GM21423 (cell line): ENCODE measurements at regions not wholly inside any gene's neighbourhood (a gene's known extent, or its start where the extent isn't known, plus 50 kb on each side); places are given as distances from the start of the nearest gene placed in this dataset.
A peak's percentile ranks its signal among the peaks of the same experiment; 100 is the strongest.

ENCODE experiments used
- ATAC-seq: cut with Tn5 transposase; IDR thresholded peaks from one replicate; pipeline ENCODE4 v1.9.1; 2021; ENCODE audit warnings: mild to moderate bottlenecking, moderate library complexity; ENCODE audit not compliant: unreplicated experiment

DNA sequence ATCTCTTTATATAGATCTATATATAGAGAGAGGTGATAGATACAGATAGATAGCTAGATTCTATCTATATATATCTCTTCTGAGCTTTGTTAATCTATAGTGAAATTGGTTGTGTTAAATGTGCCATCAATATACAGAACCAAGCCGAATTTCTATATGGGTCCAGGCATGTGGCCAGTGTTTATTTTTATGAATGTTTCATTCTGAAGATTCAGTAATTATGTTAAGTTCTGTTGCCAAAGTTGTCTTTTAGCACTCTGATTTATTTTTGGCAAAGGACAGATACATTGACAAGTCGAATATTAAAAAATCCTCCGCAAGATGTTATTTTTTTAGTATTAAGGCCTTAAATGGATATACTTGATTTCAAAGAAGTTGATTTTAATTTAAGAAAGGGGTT, 190.4 kb upstream of the HTR2A start:
- no peak for ATAC-seq

DNA sequence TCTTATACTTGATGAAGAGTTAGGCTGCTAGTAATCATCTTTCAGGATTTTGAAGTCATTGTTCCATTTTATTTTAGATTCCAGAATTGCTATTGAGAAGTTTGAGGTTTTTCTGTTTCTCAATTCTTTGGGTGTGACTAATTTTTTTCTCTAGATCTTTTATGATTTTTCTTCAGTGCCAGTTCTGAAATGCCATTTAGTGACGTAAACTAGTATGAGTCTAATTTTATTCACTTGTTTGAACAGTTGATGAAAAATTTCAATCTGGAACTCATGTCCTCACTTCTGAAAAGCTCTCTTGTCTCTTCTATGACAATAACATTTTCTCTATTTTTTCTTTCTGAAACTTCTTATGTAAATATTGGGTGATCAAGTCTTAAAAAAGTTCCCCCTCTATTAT, 188.5 kb upstream of the HTR2A start:
- no peak for ATAC-seq

DNA sequence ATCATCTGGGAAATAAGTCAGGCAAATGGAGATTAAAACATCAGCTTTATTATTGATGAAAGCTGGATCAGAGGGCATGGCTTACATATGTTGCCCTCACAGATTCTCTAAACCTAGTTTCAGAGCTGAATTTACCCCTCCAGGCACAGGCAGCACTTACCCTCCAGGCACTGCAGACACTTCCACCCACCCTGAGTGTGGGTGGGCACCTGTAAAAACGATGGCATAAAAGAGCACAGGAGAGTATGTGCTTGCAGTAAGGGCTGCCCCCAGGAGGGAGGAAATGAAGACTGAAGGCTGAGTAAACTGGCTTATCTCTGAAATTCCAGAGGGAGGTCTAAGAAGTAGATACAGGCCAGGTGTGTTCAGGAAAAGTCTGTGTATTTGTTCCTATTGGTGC, 185.0 kb upstream of the HTR2A start:
- no peak for ATAC-seq

DNA sequence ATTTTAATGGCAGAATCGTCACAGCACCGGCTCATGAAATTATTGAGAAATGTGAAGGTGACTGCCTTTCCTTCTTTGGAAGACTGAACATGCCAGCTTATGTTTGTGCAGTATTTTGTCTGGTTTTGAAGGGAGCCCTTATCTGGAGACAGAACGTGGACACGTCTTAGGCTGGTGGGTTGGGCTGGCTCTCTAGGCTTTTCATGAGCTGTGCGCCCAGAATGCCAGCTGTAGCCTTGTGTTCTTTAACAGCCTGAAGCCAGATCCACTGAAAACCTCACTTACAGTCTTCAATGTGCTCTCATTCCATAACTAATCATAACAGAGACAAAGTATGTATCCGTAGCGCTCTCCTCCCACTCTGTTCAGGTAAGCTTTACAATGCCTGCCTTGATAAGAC, 184.4 kb upstream of the HTR2A start:
- no peak for ATAC-seq

DNA sequence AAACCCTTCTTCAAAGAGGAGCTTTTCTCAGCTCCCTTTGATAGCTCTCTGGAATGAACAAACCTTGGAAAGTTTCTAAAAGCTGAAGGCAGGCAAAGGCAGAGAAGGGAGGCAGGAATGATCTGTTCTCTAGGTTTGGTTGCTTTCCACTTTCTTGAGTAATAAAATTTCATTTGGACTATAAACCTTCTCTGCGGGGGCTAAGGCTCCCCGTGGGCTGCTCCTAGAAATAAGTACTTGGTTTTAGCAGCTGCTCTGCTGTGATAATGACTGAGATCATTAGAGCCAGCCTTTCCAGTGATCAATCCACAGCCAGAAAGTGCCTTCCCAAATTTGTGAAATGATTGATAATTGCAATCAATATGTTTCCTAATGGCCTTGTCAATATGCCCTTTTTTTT, 183.8 kb upstream of the HTR2A start:
- ATAC-seq: no peak

DNA sequence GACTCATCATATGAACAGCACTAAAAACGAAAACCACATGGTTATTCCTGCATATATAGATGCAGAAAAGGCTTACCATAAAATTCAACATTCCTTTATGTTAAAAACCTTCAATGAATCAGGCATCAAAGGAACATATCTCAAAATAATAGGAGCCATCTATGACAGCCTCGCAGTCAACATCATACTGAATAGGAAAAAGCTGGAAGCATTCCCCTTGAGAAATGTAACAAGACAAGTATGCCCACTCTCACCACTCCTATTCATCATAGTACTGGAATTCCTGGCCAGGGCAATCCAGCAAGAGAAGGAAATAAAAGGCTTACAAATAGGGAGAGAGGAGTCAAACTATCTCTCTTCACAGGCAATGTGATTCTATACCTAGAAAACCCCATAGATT, 179.6 kb upstream of the HTR2A start:
- no peak for ATAC-seq

DNA sequence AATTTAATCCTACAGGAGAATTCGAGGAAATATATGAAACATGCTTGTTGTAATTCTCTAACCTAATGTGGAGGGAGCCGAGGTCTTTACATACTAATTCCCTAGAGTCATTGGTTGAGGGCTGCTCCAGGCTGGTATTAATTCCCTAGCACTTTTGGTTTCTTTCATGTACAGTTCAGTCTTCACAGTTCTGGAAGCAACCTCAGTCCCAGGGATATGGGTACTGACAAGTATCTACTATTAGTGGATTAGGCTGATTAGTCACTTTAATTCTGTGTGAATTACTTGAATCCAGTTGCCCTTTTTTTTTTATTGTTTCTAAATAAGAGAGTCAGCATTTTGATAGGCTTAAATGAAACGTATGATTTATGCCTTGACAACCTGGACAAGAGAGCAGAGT, 172.3 kb upstream of the HTR2A start:
- ATAC-seq: no peak

DNA sequence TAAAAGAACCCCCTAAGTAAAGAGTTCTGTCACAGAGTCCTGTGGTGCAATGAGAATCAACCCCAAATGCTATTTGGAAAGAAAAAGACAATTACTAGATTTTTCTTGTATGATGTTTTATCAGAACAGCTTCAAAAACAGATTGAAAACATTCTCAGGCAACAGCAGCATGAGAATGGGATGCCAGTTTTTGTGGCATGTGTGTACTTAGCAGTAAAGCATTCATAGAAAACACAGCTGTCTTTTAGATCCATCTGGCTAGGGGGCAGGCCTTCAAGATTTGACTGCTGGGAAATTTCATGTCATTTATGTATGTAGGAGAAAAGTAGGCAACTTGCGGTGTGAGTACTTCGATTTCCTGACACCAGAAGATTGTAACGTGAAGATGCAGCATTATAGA, 170.5 kb upstream of the HTR2A start:
- no peak for ATAC-seq

DNA sequence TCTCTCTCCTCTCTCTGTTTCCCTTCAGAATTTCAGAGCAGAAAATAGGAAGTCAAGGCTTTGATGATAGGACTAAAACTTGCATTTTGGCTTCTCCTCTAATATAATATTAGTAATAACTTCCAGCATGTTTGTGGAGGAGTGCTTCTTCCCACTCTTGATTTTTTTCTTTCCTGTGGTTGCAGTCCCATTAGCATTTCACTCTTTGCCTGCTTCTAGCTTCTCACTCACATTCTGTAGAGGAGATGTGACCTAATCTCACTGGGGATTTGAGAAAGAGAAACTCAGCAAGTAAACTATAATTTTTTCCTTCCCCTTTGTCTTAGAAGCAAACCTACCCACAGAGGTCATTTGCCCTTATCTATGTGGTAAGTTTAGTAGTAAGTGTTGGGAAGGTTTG, 169.4 kb upstream of the HTR2A start:
- ATAC-seq: no peak

DNA sequence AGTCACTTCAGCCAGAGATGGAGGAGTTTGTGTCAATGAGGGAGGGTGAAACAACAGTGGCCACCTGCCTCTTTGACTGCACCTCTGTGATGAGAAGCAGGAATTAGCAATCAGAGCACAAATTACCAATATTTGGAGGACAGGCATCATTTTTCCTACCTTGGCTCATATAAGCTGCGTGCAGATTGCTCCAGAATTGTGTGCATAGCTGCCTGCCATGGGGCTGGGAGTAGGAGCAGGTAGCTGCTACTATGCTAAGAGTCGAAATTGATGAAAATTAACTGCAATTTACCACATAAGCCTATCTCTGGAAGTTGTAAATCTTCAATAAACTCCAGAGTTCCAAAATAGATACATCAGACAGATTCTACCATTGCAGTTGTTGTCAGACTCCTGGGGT, 167.5 kb upstream of the HTR2A start:
- ATAC-seq: no peak

DNA sequence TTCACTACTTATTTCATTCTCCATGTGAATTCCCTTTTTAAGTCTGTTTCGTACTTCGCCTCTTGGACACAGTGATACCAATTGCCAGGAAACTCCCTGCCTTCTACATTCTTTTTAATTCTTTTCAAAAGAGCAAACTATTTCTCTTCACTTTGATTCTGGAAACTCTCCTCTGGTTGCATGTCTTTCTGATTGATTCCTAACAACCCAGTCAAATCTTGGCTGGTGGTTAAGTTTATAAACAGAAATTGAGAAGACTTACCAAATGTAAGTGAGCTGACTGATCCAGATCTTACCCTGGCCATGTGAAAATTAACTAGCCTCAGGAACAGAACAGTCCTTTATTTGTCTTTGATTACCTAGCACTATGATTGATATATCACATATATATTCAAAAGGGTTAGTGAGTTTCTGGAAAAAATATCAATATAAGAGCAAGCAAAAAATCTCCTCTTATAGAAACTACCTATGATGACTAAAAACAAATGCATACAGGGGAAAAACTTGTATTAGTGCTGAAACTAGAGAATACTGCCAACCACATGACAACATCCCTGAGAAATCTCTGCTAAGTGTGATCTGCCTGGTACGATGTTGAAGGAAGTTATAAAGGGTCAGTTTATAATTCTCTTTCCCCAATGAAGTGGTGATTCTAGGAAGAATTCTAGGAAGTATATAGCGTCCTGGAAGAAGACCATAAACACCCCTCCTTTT, 152.6 kb upstream of the HTR2A start:
- ATAC-seq: no peak

DNA sequence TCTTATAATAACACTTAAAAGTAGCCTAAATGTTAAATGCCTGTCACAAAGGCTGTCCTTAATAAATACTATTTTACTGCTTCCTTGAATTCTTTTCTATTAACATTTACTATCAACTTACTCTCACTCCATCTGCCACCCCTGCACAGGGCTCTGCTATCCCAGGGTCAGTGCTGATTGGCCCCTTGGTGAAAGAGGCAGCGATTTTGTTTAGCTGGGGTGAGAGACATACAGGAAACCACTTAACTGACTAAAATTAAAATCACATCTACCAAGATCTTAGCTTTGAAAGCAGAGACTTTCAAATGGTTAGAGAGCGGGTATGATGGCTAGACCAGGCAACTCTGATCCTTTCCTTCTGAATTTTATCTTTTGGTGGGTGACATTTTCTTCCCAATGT, 149.9 kb upstream of the HTR2A start:
- ATAC-seq: no peak

DNA sequence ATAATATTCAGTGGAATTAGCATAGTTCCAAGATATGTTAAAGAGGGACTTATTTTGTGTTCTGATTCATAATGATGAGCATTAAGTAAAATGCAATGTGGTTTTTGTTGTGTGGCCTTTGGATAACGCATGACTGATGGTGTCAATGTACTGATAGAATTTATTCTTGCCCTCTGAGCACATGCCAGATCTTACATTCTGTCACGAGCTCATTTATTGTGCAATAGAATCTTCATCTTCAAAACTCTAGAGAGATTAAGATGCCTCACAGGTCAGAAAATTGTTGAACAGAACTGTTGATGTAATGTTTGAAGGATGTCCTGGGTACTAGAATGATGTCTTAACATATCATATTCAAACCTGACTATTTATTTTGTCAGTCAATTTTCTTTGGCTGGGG, 148.0 kb upstream of the HTR2A start:
- no peak for ATAC-seq

DNA sequence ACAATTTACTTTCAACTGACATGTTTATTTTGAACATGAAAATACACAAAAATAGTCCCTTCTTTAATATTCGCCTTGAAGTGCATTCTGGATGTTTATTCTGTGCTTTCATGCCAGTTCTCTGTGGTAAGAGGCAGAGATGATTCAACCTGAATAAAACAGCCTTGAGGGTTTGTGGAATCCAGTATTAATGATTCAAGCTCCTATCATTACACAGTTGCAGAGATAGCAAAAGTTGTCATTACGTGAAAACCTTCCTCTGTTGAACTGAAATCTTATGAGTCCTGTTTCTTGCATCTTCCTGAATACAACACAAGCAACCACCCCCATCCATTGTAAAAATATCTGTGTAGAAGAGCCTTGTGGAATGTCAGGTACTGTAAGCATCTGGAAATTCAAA, 142.3 kb upstream of the HTR2A start:
- no peak for ATAC-seq

DNA sequence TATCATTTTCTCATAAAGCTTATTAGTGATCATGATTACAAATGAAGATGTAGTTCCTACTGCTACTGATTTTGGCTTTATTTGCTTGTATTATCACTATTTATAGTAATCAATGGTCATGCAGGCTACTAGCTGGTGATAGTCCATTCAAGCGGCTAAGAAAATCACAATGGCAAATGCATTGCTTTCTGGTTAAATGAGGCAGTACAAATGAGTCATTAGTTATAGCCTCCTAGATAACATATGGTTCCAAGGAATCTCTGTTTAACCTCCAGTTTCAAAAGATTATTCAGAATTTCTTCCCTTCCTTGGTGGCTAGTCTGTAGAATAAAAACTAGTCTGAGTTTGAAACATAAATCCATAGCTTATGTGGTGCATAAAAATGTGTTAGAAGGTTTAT, 141.3 kb upstream of the HTR2A start:
- ATAC-seq: no peak

DNA sequence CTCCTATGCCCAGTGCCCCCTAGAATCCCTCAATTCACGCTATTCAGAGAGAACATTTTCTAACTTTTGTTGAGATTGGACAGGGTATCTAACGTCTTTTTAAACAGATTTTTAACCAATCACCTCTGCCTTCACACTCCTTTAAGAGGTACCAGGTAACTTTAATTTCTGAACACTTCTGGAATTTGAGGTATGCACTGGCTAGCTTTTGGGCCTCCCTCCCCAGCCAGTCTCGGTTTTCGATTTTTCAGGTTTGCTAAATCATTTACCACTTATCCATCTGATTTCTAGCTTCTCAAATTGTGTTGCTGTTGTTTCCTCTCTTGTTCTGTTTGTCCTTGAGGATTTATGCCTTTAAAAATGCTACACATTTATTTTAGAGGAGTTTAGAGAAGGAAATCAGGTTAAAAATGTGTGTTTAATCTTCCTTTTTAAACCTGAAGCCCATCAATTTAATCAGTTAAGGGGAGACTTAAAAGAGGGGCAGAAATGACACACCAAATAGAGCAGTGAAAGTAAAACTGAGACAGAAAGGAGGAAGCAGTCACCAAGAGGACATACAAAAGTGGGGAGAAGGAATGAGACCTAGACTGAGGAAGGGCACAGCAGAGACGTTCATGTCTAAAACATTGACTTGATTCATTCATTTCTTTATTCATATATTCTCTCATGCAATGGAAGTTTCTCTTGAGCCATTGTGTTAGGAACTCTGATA, 139.6 kb upstream of the HTR2A start:
- peak; percentile 98 for ATAC-seq

DNA sequence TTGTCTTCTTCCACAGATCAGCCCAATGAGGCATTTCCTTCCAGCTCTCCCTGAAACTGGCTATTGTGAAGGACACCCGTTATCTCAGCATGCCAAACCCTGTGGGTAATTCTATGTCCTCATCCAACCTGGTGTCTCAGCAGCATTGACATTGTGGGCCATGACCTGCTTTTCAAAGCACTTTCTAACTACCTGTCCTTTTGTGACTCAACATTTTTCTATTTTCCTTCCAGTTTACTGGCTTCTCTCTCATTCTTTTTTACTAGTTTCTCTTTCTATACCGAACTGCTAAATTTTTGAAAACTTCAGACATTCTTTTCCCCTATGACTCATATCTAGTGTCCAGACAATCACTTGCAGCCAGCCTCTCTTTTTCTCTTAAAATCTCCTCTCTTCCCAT, 136.4 kb upstream of the HTR2A start:
- ATAC-seq: no peak

DNA sequence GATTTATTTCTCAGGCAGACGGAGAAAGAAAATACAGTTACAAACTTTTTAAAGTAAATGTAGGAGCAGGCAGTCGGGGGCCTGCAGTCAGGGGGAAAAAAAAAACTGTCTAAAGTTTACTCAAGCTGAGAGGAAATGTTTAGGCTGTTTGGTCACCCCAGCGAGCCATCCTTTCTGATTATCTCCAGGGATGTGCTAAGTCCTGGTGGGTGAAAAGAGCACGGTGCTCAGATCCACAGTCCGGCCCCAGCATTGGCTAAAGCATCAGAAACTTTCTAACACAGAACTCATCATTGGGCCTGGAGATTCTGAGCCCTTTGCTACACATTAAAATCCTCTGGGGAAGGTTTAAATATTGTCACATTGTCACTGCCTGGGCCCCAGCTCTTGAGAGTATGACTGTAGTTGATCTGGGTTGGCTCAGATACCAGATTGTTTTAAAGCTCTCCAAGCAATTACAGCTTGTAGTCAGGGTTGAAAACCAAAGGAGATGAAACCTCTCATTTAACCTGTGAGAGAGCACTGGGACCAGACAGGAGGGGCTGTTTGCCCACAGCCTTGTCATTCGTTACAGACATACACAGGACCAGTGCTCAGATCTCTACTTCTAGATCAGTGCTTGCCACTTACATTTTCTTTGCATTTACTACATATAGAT, 131.1 kb upstream of the HTR2A start:
- no peak for ATAC-seq

DNA sequence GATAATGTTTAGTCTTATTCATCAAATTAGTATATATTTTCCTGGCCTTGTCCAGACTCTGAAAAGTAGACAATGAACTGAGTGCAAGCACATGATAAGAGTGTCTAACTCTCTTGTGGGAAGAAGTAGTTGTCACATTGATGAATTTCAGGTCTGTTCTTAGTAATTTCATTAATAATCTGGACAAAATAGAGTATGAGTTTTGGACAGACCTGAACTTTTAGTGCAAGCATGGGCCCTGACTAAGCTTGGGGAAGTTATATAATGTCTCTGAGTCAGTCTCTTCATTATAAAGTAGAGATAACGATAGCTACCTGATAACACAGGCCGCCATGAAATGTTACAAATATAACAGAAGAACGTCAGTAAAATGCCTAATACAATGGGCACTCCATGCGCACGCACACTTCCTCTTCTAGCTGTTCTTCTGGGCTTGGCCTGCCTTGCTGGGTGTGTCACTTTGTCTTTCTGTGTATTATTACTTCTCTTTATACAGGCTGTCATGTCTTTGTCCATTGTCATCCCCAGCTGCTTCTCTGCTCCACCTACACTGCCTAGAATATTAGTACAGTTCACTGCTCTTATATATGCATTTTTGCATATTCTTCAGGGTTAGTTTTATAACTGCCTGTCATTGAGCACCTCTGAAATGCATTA, 129.1 kb upstream of the HTR2A start:
- ATAC-seq: no peak

DNA sequence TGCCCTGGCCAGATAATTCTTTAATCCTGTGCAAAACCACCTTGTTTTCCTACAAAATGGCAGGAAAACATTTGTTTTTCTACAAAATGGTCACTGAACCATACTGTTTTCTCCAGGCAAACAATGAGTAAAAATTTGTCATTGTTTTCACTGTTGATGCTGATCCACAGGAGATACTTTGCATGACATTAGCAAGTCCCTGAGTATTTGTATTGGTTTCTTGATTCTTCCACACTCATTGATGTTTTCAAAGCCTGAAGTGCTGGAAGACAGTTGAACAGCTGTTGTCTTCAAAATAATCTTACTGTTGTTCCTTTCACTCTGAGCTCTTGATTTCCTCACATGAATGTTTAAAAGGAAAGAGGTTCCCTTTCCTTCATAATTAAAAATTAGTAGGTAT, 123.1 kb upstream of the HTR2A start:
- ATAC-seq: no peak

DNA sequence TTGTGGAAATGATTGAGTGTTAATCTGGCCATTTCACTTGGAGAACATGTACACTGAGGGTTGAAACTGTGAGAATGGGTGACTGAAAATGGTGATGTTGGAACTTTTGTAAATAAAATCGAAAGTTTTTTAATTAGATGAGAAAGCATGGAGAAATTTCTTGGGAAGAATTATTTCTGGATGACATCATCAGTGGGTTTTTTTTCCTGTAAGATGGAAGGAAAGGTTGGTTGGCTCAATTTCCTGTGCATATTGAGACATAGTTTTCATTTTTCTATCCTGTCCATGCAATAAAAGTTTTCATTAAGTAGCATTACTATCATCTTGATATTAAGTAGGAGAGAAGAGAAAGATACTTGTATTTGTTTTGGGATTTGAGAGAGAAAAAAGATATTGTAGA, 120.6 kb upstream of the HTR2A start:
- ATAC-seq: no peak

DNA sequence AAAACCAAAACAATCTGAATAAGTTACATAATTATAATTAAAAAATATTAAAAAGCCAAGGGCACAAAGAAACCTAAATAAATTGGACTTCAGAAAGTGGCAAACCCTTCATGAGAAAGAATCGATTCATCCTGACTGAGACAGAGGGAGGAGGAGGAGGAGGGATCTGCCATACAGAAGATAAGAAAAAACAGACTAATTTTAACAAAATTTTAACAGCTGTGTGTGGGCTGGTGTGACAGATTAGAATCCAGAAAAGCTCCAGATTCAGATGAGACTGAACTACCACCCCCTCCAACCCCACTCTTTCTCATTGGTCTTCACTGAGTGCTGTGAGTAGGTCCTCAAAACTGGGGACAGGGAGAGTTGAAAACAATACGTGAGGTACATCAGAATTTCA, 111.5 kb upstream of the HTR2A start:
- no peak for ATAC-seq
